ENCODE measurements at regions not wholly inside any gene's neighbourhood (a gene's known extent, or its start where the extent isn't known, plus 50 kb on each side); places are given as distances from the start of the nearest gene placed in this dataset.

DNA sequence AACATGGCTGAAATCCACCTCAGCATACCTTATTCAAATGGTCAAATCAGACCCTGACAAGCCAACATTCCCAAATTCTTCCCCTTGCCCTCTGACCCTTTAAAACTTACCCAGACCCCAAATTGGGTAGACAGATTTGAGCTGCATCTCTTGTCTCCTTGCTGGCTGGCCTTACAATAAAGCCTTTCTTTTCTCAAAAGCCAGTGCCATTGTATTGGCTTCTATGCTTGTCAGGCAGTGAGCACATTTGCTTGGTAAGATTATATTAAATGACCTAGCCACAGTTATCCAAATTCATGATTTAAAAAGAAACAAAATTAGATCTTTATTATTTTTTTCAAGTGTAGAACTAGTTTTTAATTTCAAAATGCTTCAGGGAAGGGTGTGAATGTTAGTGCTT, 67.8 kb upstream of the FAM83B start:
- intact Hi-C loops (cut with DNase I), result no loop called here
- DNase-seq, result no peak

DNA sequence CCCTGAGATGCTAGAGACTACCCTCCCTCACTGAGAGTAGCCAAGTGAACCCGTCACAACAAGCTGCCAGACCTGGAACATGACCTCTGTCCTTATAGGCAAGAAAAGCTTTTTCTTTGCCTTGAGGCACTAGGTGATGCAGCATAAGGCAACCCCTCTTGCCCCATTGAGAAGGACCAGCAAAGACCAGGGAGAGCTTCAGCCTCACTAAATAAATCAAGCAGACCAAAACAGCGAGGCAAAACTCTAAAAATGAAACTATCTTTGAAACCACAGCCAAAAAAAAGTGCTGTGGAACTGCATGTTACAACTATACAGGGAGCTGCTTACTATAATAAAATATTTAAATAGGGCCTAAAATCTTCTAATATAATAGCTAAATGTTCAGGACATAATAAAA, 62.6 kb upstream of the FAM83B start:
- intact Hi-C loops (cut with DNase I), result no loop called here
- no peak for DNase-seq

DNA sequence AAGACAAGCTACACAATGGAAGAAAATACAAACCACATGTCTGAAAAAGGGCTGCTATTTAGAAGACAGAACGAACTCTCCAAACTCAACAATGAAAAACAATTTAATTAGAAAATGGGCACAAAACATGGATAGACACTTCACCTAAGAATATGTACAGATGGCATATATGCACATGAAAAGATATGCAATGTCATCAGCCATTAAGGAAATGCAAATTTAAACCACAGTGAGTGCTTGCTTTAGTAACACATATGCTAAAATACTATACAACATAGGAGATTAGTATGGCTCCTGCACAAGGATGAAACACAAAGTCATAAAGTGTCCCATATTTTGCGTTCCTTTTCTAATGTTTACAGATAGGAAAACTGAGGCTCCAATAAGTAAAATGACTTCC, 60.4 kb upstream of the FAM83B start:
- intact Hi-C loops (cut with DNase I), result no loop called here
- DNase-seq, result no peak

DNA sequence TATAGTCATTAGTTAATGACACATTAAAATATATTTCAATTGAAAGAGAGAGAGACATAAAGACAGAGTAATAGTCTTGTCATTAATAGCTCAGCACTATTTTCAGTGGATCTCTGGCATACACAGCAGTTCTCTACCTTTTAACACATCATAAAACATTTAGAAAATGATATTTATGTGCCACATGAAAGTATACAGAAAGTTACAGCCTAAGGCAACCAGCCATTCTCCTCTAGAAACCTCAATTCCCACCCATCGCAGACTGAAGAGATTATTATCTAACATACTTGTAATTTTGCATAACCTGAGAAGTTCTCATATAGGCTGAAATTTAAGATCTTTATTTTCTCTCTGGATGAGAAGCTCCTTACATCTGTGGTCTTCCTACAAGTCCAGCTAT, 58.7 kb upstream of the FAM83B start:
- intact Hi-C loops (cut with DNase I), result no loop called here
- no peak for DNase-seq

Data from posterior cingulate gyrus (tissue), 11 donors.